Psoas muscle (tissue), 7 donors: ENCODE measurements at regions not wholly inside any gene's neighbourhood (a gene's known extent, or its start where the extent isn't known, plus 50 kb on each side); places are given as distances from the start of the nearest gene placed in this dataset.

Experiments used
- ATAC-seq, 4 donors: fragments of 200-7000 bp; cut with Tn5 transposase; one replicate each; pipeline ENCODE4 v1.9.1; 2020; ENCODE audit warnings: moderate library complexity in 3 of 4, mild to moderate bottlenecking in 2 of 4
- DNase-seq, 2 donors: peaks; one replicate each; pipeline ENCODE4 v3.0.0-alpha.2; 2020
- H3K27ac ChIP-seq: fragments of 200-600 bp; one replicate; pipeline ENCODE4 v1.8.0; 2022
- H3K27me3 ChIP-seq, 3 donors: fragments of 200-600 bp in 1 of 3; one replicate each; pipeline versions ENCODE4 v1.6.1 to v1.8.0; 2013 to 2022; ENCODE audit warnings: low read length in 2 of 3, mild to moderate bottlenecking in 2 of 3, moderate library complexity in 1 of 3; ENCODE audit not compliant: insufficient read depth in 3 of 3
- H3K36me3 ChIP-seq, 2 donors: fragments of 200-600 bp in 1 of 2; one replicate each; pipeline versions ENCODE4 v1.6.1 to v1.8.0; 2013 to 2022; ENCODE audit warnings: low read depth in 1 of 2, mild to moderate bottlenecking in 1 of 2, moderate library complexity in 1 of 2; ENCODE audit not compliant: insufficient read depth in 1 of 2
- H3K4me1 ChIP-seq: fragments of 200-600 bp; one replicate; pipeline ENCODE4 v1.8.0; 2022
- H3K4me3 ChIP-seq: fragments of 200-600 bp; one replicate; pipeline ENCODE4 v1.8.0; 2022; ENCODE audit warnings: mild to moderate bottlenecking
- H3K9me3 ChIP-seq: fragments of 200-600 bp; one replicate; pipeline ENCODE4 v1.8.0; 2022
- WGBS, 3 donors: extraction: QIAGEN DNeasy Blood & Tissue Kit; methylation state at CpG; one replicate each; pipeline versions ENCODE4 v1.1.6 to v1.1.7; 2013; 5-methylcytosine and 5-hydroxymethylcytosine counted together
- intact Hi-C, 2 donors: fragments of 100-400 bp; cut with DNase I; formaldehyde crosslinking; loops; one replicate each; pipeline versions ENCODE4 v1.11.0 to v1.14.2; 2022
- TF ChIP-seq, protein P1 (sequence below): fragments of 200-600 bp; IDR thresholded peaks from one replicate; pipeline ENCODE4 v1.8.0; 2022; ENCODE audit warnings: antibody characterized with exemption
- donor health status: healthy with polysubstance abuse.
- donor health status: DM: no; HTN: no; CAD: no; lungs with moderate emphysema.
- donor health status: Bipolar disorder and iron deficiency.
- donor health status: healthy.
- donor health status: DM: yes; HTN: yes; CAD: no.
- donor health status: DM: no; HTN: no; CAD: no.
- donor health status: DM: yes; HTN: yes; CAD: no.

- DNase-seq (peak; percentile 73 to 75), ATAC-seq (peak; percentile 40 to 77 (median 71))
- TF ChIP-seq, protein P1, sequence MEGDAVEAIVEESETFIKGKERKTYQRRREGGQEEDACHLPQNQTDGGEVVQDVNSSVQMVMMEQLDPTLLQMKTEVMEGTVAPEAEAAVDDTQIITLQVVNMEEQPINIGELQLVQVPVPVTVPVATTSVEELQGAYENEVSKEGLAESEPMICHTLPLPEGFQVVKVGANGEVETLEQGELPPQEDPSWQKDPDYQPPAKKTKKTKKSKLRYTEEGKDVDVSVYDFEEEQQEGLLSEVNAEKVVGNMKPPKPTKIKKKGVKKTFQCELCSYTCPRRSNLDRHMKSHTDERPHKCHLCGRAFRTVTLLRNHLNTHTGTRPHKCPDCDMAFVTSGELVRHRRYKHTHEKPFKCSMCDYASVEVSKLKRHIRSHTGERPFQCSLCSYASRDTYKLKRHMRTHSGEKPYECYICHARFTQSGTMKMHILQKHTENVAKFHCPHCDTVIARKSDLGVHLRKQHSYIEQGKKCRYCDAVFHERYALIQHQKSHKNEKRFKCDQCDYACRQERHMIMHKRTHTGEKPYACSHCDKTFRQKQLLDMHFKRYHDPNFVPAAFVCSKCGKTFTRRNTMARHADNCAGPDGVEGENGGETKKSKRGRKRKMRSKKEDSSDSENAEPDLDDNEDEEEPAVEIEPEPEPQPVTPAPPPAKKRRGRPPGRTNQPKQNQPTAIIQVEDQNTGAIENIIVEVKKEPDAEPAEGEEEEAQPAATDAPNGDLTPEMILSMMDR: no peak
Observed at GRCh38 chr19:33905937-33906577, 109.4 kb downstream of the KCTD15 start.

GRCh38 chr19:33906578-33907335, 110.1 kb downstream of the KCTD15 start:
- DNase-seq: peak in 1 of 2 donors; percentile 20
- WGBS, 3 donors: 9 to 13% (median 11%) methylated on average over 48 to 59 of the region's 59 CpGs
- Histone ChIP-seq H3K4me1 (no peaks in the 10 kb centered on the region), H3K36me3 (no peaks in the 10 kb centered on the region), H3K4me3 (peak overlapping the region; percentile 62), H3K27ac (peak overlapping the region; percentile 75), H3K9me3 (no peaks in the 10 kb centered on the region), H3K27me3 (peaks cover 0 to 44% (median 17%) of the 10 kb centered on the region in 3 donors)
- TF ChIP-seq, protein P1: no peak
- intact Hi-C loops: loop anchor here in 1 of 2 donors (10.0 kb wide), 1 partner anchor 112 kb away; the partner anchor contains the start of gene KCTD15
- peak in 2 of 4 donors; percentile 13 to 44 for ATAC-seq

More at GRCh38 chr19:33905937-33906577, 109.4 kb downstream of the KCTD15 start:
- intact Hi-C loops: loop anchor here in 1 of 2 donors (10.0 kb wide), 1 partner anchor 111 kb away; the partner anchor contains the start of gene KCTD15
- Histone ChIP-seq H3K4me1 (no peaks in the 10 kb centered on the region), H3K4me3 (peak overlapping the region; percentile 62), H3K9me3 (no peaks in the 10 kb centered on the region), H3K27me3 (peaks cover 0 to 46% (median 17%) of the 10 kb centered on the region in 3 donors), H3K36me3 (no peaks in the 10 kb centered on the region), H3K27ac (peak overlapping the region; percentile 75)
- WGBS, 3 donors: 0 to 4% (median 1%) methylated on average over 13 to 60 of the region's 60 CpGs

DNA sequence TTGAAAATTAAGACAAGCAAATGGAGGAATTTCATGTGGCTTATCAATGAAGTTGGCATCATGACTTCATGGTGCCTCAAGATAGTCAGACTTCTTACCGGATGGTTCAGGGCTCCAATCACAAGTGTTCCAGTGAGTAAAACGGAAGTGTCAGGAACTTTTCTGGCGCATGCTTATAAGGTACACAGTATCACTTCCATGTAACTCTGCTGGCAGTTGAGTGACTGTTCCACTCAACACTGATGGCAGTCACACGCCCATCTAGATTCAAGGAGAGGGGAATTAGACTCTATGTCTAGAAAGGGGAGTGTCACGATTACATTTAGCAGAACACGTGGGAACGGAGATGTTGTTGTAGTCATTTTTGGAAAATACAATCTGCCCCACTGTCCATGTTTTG, 114.3 kb downstream of the KCTD15 start:
- TF ChIP-seq, protein P1: no peak
- no peaks in the 10 kb centered on the region for H3K36me3 ChIP-seq
- no peaks in the 10 kb centered on the region for H3K4me1 ChIP-seq
- 88 to 93% (median 89%) methylated on average over 7 of the region's 7 CpGs for WGBS, 3 donors
- peaks cover 0 to 21% (median 10%) of the 10 kb centered on the region in 3 donors for H3K27me3 ChIP-seq
- H3K27ac ChIP-seq: no peak overlapping the region
- ATAC-seq (no peak), DNase-seq (no peak)
- no peaks in the 10 kb centered on the region for H3K9me3 ChIP-seq
- intact Hi-C loops: no loop called here
- H3K4me3 ChIP-seq: no peak overlapping the region

GRCh38 chr19:33914599-33914998, 117.9 kb downstream of the KCTD15 start:
- TF ChIP-seq, protein P1: no peak
- H3K27me3 ChIP-seq: peaks cover 0 to 5% (median 2%) of the 10 kb centered on the region in 3 donors
- ATAC-seq (no peak), DNase-seq (no peak)
- no peaks in the 10 kb centered on the region for H3K36me3 ChIP-seq
- H3K4me3 ChIP-seq: no peak overlapping the region
- no peak overlapping the region for H3K27ac ChIP-seq
- intact Hi-C loops: no loop called here
- H3K9me3 ChIP-seq: no peaks in the 10 kb centered on the region
- H3K4me1 ChIP-seq: no peaks in the 10 kb centered on the region
- WGBS, 3 donors: 48 to 56% (median 52%) methylated on average over 9 of the region's 9 CpGs
